ENCODE measurements at regions not wholly inside any gene's neighbourhood (a gene's known extent, or its start where the extent isn't known, plus 50 kb on each side); places are given as distances from the start of the nearest gene placed in this dataset.

DNA sequence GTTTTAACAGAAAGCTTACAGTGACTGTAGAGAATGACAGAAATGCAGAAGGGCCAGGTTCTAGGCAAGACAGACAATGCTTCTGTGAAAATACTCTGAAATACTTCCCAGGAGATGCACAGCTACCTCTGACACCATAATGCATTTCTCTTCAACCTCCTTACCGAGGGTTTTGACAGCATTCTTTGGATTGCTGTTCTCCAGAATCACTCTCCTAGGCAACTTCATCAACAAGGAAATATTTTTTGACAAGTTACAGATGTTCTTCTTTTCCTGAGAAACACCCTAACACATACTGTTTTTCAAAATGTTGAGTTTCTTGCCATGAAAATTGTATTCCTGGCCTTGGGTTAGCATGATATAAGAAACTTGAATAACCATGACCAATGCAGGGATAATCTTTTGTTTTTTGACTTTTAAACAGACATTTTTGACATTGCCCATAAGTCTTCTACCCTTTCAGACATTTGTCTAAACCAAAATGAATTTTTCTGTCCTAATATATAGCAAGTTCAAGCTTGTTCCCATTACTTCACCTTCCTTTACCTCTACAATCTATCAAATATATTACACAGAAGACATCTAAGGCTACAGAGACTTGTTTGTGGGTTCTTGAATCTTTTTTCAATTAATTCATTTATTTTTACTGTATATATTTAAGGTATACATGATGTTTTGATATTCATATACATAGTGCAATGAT is 108.1 kb downstream of the CCDC34 start:
- no peak for FAIRE-seq
- TF ChIP-seq, protein P1, sequence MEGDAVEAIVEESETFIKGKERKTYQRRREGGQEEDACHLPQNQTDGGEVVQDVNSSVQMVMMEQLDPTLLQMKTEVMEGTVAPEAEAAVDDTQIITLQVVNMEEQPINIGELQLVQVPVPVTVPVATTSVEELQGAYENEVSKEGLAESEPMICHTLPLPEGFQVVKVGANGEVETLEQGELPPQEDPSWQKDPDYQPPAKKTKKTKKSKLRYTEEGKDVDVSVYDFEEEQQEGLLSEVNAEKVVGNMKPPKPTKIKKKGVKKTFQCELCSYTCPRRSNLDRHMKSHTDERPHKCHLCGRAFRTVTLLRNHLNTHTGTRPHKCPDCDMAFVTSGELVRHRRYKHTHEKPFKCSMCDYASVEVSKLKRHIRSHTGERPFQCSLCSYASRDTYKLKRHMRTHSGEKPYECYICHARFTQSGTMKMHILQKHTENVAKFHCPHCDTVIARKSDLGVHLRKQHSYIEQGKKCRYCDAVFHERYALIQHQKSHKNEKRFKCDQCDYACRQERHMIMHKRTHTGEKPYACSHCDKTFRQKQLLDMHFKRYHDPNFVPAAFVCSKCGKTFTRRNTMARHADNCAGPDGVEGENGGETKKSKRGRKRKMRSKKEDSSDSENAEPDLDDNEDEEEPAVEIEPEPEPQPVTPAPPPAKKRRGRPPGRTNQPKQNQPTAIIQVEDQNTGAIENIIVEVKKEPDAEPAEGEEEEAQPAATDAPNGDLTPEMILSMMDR (IDR thresholded peaks at IDR 0.05; ENCODE audit: insufficient read depth, missing control alignments): no peak
- DNase-seq (ENCODE audit: insufficient read length, low spot score): no peak

DNA sequence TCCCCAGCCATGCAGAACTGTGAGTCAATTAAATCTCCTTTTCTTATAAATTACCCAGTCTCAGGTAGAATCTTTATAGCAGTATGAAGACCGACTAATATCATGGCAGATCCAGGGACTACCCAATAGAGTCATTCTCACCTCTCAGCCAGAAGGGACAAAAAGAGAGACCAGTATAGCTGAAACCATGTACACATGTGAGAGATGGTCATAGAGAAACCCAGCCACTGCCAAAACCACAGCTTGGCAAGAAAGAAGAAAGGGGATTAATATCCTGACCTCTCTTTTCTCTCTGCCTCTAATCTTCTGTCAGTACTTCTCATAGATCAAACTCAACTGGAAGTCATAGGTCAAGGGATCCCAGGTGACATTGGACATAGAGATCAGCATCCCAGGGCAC is 109.8 kb downstream of the CCDC34 start:
- DNase-seq (ENCODE audit: insufficient read length, low spot score): no peak
- no peak for FAIRE-seq
- TF ChIP-seq, protein P1 (IDR thresholded peaks at IDR 0.05; ENCODE audit: insufficient read depth, missing control alignments): no peak

DNA sequence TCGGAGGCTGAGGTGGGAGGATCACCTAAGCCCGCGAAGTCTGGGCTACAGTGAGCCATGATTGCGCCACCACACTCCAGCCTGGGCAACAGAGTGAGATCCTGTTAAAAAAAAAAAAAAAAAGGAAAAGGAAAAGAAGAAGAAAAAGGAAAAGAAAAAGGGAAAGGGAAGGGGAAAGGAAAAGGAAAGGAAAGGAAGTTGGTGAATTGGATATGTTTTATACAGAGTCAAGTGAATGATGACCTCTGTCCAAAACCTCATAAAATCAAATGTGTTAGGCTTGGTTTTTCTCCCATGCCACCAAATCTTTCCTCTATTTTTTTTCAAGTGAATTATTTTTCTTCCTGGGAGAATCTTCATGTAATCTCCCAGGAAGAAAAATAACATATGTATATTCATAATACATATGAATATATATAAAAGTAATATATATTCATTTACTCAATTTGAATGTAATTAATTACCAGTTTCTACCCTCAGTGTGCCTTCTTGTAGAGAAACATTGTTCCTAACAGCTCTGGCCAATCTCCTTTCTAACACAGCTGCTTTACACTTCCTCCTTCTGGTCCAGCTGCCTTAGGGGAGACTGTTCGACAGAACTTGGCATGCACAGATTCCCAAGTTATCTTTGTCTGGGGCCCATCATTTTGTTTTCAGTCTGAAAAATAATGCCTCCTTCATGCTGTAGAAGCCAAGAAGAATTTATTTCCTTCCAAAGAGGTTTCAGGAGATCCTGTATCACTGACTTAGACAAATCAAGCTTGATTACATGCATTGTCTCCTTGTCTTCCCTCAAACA is 111.9 kb downstream of the CCDC34 start:
- TF ChIP-seq, protein P1 (IDR thresholded peaks at IDR 0.05; ENCODE audit: insufficient read depth, missing control alignments): no peak
- FAIRE-seq (no peak), DNase-seq (ENCODE audit: insufficient read length, low spot score) (no peak)

DNA sequence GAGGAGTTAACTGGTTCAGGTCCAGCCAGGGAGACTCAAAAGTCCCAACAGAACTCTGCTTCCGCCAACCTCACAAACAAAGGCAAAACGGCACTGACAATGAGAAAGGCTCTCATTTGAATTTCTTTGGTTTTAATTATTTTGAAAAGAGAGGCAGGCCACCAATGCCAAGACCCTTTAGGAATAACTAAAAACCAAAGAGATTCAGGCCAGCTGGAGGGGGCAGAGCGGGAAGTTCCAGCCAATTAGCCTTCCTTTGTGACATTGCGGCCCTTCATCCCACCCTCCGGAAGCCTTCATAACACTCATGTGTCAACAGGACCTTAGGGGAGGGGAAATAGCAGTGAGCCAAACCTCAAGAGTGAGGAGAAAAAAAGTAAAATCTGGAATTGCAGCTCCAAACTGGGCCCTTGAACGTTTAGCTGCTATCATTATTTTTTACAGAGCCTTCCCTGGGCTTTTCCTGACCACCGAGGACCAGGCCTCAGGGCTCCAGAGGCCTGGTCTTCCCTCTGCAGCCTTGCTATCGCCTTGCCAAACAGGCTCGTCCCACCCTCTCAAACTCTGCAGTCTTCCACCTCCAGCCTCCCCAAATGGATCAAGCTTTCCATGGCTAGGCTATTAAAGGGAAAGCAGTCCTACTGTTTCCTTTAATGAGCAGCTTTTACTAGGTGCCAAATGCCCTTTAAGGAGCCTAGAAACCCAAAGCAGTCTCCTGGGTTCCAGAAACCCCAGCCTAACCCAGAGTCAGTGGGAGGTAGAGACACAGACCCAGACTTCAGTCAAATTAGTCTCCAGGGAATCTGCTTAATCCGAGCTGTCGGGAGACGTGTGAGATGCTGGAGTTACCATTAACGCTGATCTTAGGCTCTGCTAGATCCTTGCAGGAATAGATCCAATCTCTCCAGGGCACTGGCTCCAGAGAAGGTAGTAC is 114.2 kb downstream of the CCDC34 start:
- TF ChIP-seq, protein P1 (IDR thresholded peaks at IDR 0.05; ENCODE audit: insufficient read depth, missing control alignments): no peak
- FAIRE-seq: no peak
- DNase-seq (ENCODE audit: insufficient read length, low spot score): no peak

DNA sequence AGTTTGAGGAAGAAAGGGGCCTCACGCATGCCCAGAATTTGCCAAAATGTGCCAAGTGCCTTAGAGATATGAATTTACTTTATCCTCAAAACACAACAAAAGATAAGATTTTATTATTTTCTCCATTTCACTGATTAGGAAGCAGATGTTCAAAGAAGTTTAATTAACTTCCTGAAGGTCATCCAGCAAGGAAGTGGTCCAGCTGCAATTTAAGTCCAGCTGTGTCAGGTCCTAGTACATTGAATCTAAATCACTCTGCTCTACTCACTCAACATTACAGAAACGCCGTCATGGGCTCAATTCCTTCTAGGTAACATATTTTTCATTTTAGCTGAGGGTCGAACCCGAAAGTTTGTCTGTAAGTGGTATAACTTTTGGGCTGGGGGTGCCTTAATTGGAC is 115.4 kb downstream of the CCDC34 start:
- DNase-seq (ENCODE audit: insufficient read length, low spot score) (no peak), FAIRE-seq (no peak)
- TF ChIP-seq, protein P1 (IDR thresholded peaks at IDR 0.05; ENCODE audit: insufficient read depth, missing control alignments): no peak

DNA sequence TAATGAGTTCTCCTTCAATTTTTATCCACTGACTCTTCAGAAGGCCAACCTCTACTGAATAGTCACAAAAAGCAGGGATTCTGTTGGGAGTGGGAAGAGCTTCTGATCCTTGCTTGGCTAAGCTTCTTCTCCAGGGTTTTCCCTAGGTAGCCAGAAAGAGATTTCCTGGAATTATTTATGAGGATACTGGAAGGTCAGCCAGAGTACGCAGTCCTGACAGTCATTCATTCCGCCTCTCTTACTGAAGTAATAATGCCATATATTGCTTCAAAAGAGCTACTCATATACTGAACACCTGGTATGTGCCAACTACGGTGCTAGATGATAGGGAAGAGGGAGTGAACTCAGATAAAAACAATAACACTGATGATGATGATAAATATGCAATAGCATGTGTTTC is 116.1 kb downstream of the CCDC34 start:
- FAIRE-seq (no peak), DNase-seq (ENCODE audit: insufficient read length, low spot score) (no peak)
- TF ChIP-seq, protein P1 (IDR thresholded peaks at IDR 0.05; ENCODE audit: insufficient read depth, missing control alignments): no peak

All from D721Med (cell line).